ENCODE measurements at regions not wholly inside any gene's neighbourhood (a gene's known extent, or its start where the extent isn't known, plus 50 kb on each side); places are given as distances from the start of the nearest gene placed in this dataset.

DNA sequence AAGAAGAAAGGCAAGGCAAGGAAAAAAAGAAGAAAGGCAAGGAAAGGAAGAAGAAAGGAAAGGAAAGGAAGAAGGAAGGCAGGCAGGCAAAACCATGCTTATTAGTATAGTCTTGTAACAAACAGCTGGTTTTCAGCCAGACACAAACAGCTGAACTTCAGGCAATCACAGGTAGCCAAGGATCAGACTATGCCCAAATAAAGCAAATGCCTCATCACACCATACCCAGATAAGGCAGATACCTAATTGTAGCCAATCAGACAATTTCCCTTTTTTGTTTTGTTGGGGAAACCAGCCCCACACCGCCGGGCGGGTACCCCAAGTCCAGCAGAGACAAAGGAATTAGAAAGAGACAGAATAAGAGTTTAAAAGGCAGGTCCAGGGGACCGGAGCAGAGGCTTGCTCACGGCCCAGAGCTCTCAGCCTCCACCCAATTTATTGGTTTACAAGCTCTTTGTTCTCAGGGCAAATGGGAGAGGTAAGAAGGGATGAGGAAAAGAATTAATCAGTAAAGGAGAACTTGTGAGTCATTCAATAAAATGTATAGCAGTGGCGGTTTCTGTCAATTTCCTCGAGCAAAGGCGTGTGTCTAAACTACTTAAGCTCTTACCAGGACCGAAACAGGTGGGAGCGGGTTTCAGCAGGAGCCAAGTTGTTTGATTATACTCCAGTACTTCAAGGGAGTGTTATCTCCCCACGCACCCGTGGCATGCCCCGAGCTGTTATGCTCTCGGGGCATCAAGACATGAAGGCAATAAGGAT, 886.8 kb downstream of the KCNT2 start:
- no peaks in the 10 kb centered on the region for H3K9me2 ChIP-seq (ENCODE audit: insufficient read depth)
- no peak overlapping the region for H3K4me2 ChIP-seq
- H3K9me3 ChIP-seq (ENCODE audit: insufficient read depth, low read depth), result no peaks in the 10 kb centered on the region
- H3K27ac ChIP-seq, result no peak overlapping the region
- no peaks in the 10 kb centered on the region for H3F3A ChIP-seq (ENCODE audit: insufficient read depth, low read depth)
- no peaks in the 10 kb centered on the region for H3K27me3 ChIP-seq (ENCODE audit: insufficient read depth, low read depth)
- TF ChIP-seq, protein P1, sequence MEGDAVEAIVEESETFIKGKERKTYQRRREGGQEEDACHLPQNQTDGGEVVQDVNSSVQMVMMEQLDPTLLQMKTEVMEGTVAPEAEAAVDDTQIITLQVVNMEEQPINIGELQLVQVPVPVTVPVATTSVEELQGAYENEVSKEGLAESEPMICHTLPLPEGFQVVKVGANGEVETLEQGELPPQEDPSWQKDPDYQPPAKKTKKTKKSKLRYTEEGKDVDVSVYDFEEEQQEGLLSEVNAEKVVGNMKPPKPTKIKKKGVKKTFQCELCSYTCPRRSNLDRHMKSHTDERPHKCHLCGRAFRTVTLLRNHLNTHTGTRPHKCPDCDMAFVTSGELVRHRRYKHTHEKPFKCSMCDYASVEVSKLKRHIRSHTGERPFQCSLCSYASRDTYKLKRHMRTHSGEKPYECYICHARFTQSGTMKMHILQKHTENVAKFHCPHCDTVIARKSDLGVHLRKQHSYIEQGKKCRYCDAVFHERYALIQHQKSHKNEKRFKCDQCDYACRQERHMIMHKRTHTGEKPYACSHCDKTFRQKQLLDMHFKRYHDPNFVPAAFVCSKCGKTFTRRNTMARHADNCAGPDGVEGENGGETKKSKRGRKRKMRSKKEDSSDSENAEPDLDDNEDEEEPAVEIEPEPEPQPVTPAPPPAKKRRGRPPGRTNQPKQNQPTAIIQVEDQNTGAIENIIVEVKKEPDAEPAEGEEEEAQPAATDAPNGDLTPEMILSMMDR (conservative IDR thresholded peaks at IDR 0.05), result no peak
- TF ChIP-seq EZH2 (IDR thresholded peaks at IDR 0.05; ENCODE audit: low read depth), result no peak
- no peak for DNase-seq
- H3K4me1 ChIP-seq (replicated peaks; ENCODE audit: insufficient read depth), result no peaks in the 10 kb centered on the region
- intact Hi-C loops (cut with micrococcal nuclease; ENCODE audit: unreplicated experiment), result no loop called here
- H2AFZ ChIP-seq, result no peak overlapping the region
- H3K4me3 ChIP-seq, result no peak overlapping the region
- no peaks in the 10 kb centered on the region for H3K36me3 ChIP-seq (ENCODE audit: low read depth)
- ChIA-PET CTCF (no interaction called here), POLR2A (ENCODE audit: unreplicated experiment) (no interaction called here)
- H3K79me2 ChIP-seq (ENCODE audit: low read depth), result no peaks in the 10 kb centered on the region
- BruUV-seq (replicated peaks), result no TSS peak
- no peaks in the 10 kb centered on the region for H4K20me1 ChIP-seq (ENCODE audit: insufficient read depth)

DNA sequence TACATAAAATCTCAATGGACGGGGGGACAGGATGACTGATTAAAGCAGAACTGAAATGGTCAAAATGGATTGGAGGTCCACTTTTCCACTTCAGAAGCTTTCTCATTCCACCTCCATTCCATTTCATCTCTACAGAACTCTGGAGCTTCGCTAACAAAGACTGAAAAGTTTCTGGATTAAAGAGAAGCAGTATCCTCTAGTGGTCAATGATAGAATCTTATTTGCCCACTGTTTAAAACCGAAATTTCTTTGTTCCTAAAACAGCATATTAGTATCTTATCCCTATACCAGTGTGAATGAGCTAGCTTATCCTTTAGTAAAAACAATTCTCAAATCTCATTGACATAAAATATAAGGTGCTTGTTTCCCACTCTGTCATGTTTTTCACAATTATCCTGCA, 890.6 kb downstream of the KCNT2 start:
- Histone ChIP-seq H3K4me1 (replicated peaks; ENCODE audit: insufficient read depth) (no peaks in the 10 kb centered on the region), H2AFZ (peak overlapping the region; percentile 24; the same call in 1 of the 2 replicates), H4K20me1 (ENCODE audit: insufficient read depth) (no peaks in the 10 kb centered on the region), H3K4me2 (no peak overlapping the region), H3K9me2 (ENCODE audit: insufficient read depth) (no peaks in the 10 kb centered on the region), H3F3A (ENCODE audit: insufficient read depth, low read depth) (no peaks in the 10 kb centered on the region), H3K9me3 (ENCODE audit: insufficient read depth, low read depth) (no peaks in the 10 kb centered on the region), H3K4me3 (no peak overlapping the region), H3K27me3 (ENCODE audit: insufficient read depth, low read depth) (no peaks in the 10 kb centered on the region), H3K79me2 (ENCODE audit: low read depth) (no peaks in the 10 kb centered on the region), H3K27ac (no peak overlapping the region), H3K36me3 (ENCODE audit: low read depth) (no peaks in the 10 kb centered on the region)
- intact Hi-C loops (cut with micrococcal nuclease; ENCODE audit: unreplicated experiment), result no loop called here
- TF ChIP-seq, protein P1 (conservative IDR thresholded peaks at IDR 0.05), result peak; percentile 61
- no peak for TF ChIP-seq EZH2 (IDR thresholded peaks at IDR 0.05; ENCODE audit: low read depth)
- DNase-seq, result no peak
- BruUV-seq (replicated peaks), result no TSS peak
- POLR2A ChIA-PET (ENCODE audit: unreplicated experiment), result no interaction called here
- CTCF ChIA-PET, result no interaction called here

DNA sequence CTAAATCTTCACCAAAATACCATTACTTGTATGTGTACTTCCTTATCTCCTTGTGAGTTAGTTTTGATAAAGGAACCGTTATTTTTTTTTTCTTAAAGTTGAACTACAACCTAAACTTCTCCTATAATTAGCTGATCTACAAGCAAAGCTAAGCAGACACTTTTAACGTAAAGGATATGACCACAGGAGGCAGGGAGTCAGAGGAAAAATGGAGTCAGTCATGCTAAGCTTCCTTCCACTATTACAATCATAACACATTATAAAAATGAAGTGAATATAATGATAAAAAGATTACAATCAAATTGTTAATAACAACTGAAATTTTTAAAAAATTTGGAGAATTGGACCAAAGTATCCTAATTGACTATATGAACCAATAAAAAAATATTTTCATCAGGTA, 892.6 kb downstream of the KCNT2 start:
- H3K27ac ChIP-seq, result no peak overlapping the region
- no peaks in the 10 kb centered on the region for H3K4me1 ChIP-seq (replicated peaks; ENCODE audit: insufficient read depth)
- H3K4me3 ChIP-seq, result no peak overlapping the region
- no peaks in the 10 kb centered on the region for H3K9me2 ChIP-seq (ENCODE audit: insufficient read depth)
- ChIA-PET CTCF (no interaction called here), POLR2A (ENCODE audit: unreplicated experiment) (interaction anchor here (0.6 kb wide), 1 partner anchor 86 kb away, joined by 4 read pairs; no protein-coding TSS in a partner anchor)
- H3K79me2 ChIP-seq (ENCODE audit: low read depth), result no peaks in the 10 kb centered on the region
- H4K20me1 ChIP-seq (ENCODE audit: insufficient read depth), result no peaks in the 10 kb centered on the region
- H3F3A ChIP-seq (ENCODE audit: insufficient read depth, low read depth), result no peaks in the 10 kb centered on the region
- intact Hi-C loops (cut with micrococcal nuclease; ENCODE audit: unreplicated experiment), result no loop called here
- no peak for DNase-seq
- no peaks in the 10 kb centered on the region for H3K27me3 ChIP-seq (ENCODE audit: insufficient read depth, low read depth)
- TF ChIP-seq, protein P1 (conservative IDR thresholded peaks at IDR 0.05), result no peak
- no peak overlapping the region for H2AFZ ChIP-seq
- H3K9me3 ChIP-seq (ENCODE audit: insufficient read depth, low read depth), result no peaks in the 10 kb centered on the region
- BruUV-seq (replicated peaks), result no TSS peak
- H3K4me2 ChIP-seq, result no peak overlapping the region
- no peaks in the 10 kb centered on the region for H3K36me3 ChIP-seq (ENCODE audit: low read depth)

Data from PC-9 (cell line).